Esophagus squamous epithelium (tissue), 5 donors: ENCODE measurements at regions not wholly inside any gene's neighbourhood (a gene's known extent, or its start where the extent isn't known, plus 50 kb on each side); places are given as distances from the start of the nearest gene placed in this dataset.
A peak's percentile ranks its signal among the peaks of the same experiment; 100 is the strongest.

ENCODE experiments used
- DNase-seq: peaks from one replicate; lab custom pipeline; 2025; lab: John Stamatoyannopoulos, UW
- H3K27ac ChIP-seq, 4 donors: fragments of 200-600 bp; sonication (generic); one replicate each; pipeline ENCODE4 v1.5.1; 2016 to 2019; ENCODE audit warnings: mild to moderate bottlenecking in 1 of 4
- H3K27me3 ChIP-seq, 4 donors: fragments of 200-600 bp; sonication (generic); 1 replicate in 3 of 4; 2 replicates in 1 of 4; pipeline versions ENCODE4 v1.5.1 to v1.6.0; 2017 to 2021; ENCODE audit warnings: antibody characterized with exemption in 1 of 4
- H3K36me3 ChIP-seq, 3 donors: fragments of 200-600 bp; sonication (generic); one replicate each; pipeline ENCODE4 v1.5.1; 2016 to 2019
- H3K4me1 ChIP-seq, 3 donors: fragments of 200-600 bp; sonication (generic); one replicate each; pipeline ENCODE4 v1.5.1; 2017 to 2019
- H3K4me3 ChIP-seq, 4 donors: fragments of 200-600 bp; sonication (generic); 1 replicate in 3 of 4; 2 replicates in 1 of 4; pipeline ENCODE4 v1.5.1; 2016 to 2019; ENCODE audit warnings: mild to moderate bottlenecking in 2 of 4, moderate library complexity in 1 of 4
- H3K9me3 ChIP-seq, 3 donors: fragments of 200-600 bp; sonication (generic); one replicate each; pipeline ENCODE4 v1.5.1; 2016 to 2019
- CTCF ChIP-seq, 6 experiments: fragments of 450-650 bp in 4 of 6; fragments of 200-600 bp in 2 of 6; sonication (generic) in 2 of 6; IDR thresholded peaks; one replicate each; pipeline ENCODE4 v1.5.1; 2016 to 2019; ENCODE audit warnings: antibody characterized with exemption in 6 of 6, mild to moderate bottlenecking in 4 of 6, moderate library complexity in 4 of 6
- POLR2A ChIP-seq, 4 donors: fragments of 450-650 bp; IDR thresholded peaks; one replicate each; pipeline ENCODE4 v1.6.1; 2017; ENCODE audit warnings: antibody characterized with exemption in 4 of 4, mild to moderate bottlenecking in 4 of 4, moderate library complexity in 3 of 4
- WGBS, 2 donors: methylation state at CpG; one replicate each; pipeline ENCODE4 v1.1.5; 2018; 5-methylcytosine and 5-hydroxymethylcytosine counted together
- intact Hi-C: fragments of 100-400 bp; cut with DNase I; formaldehyde crosslinking; loops from one replicate; pipeline ENCODE4 v1.15.0; 2022
- donor health status: DM: yes; HTN: yes; CAD: no.

GRCh38 chr16:85319984-85320440 is 207.7 kb upstream of the CIBAR2 start:
- Histone ChIP-seq H3K9me3 (no peaks in the 10 kb centered on the region), H3K4me1 (peaks cover 15 to 29% (median 17%) of the 10 kb centered on the region in 3 donors), H3K27me3 (peaks cover 0 to 16% (median 0%) of the 10 kb centered on the region in 4 donors), H3K27ac (no peak overlapping the region), H3K4me3 (no peak overlapping the region), H3K36me3 (no peaks in the 10 kb centered on the region)
- DNase-seq = no peak
- no peak for TF ChIP-seq POLR2A (IDR thresholded peaks at IDR 0.05)
- no peak for TF ChIP-seq CTCF (IDR thresholded peaks at IDR 0.05)
- intact Hi-C loops = no loop called here
- WGBS, 2 donors = 76 to 89% methylated on average over 12 to 14 of the region's 19 CpGs

GRCh38 chr16:85320677-85321385 is 208.6 kb upstream of the CIBAR2 start:
- Histone ChIP-seq H3K4me3 (no peak overlapping the region), H3K27ac (peak overlapping the region in 3 of 4 donors; percentile 11 to 75 (median 46)), H3K27me3 (peaks cover 0 to 16% (median 0%) of the 10 kb centered on the region in 4 donors), H3K4me1 (peaks cover 15 to 29% (median 17%) of the 10 kb centered on the region in 3 donors), H3K9me3 (no peaks in the 10 kb centered on the region), H3K36me3 (no peaks in the 10 kb centered on the region)
- intact Hi-C loops = no loop called here
- no peak for DNase-seq
- 86 to 87% methylated on average over 11 of the region's 11 CpGs for WGBS, 2 donors
- TF ChIP-seq CTCF (IDR thresholded peaks at IDR 0.05) (no peak), POLR2A (IDR thresholded peaks at IDR 0.05) (no peak)

GRCh38 chr16:85321509-85322271 is 209.4 kb upstream of the CIBAR2 start:
- no peak for DNase-seq
- Histone ChIP-seq H3K27ac (peak overlapping the region; percentile 9 to 85 (median 60)), H3K27me3 (peaks cover 0 to 21% (median 0%) of the 10 kb centered on the region in 4 donors), H3K4me3 (peak overlapping the region in 1 of 4 donors; percentile 28), H3K36me3 (no peaks in the 10 kb centered on the region), H3K9me3 (no peaks in the 10 kb centered on the region), H3K4me1 (peaks cover 15 to 29% (median 17%) of the 10 kb centered on the region in 3 donors)
- TF ChIP-seq POLR2A (IDR thresholded peaks at IDR 0.05) (no peak), CTCF (IDR thresholded peaks at IDR 0.05) (no peak)
- intact Hi-C loops = no loop called here
- 15 to 17% methylated on average over 8 to 10 of the region's 16 CpGs for WGBS, 2 donors

- intact Hi-C loops = no loop called here
- 88% methylated on average over 11 to 12 of the region's 14 CpGs for WGBS, 2 donors
- TF ChIP-seq CTCF (IDR thresholded peaks at IDR 0.05) = no peak
- TF ChIP-seq POLR2A (IDR thresholded peaks at IDR 0.05) = no peak
- H3K4me3 ChIP-seq = no peak overlapping the region
- no peak overlapping the region for H3K27ac ChIP-seq
- H3K36me3 ChIP-seq = no peaks in the 10 kb centered on the region
- H3K27me3 ChIP-seq = peaks cover 0 to 35% (median 0%) of the 10 kb centered on the region in 4 donors
- H3K4me1 ChIP-seq = peaks cover 15 to 37% (median 20%) of the 10 kb centered on the region in 3 donors
- H3K9me3 ChIP-seq = no peaks in the 10 kb centered on the region
- DNase-seq = no peak
These were observed 211.1 kb upstream of the CIBAR2 start for GRCh38 chr16:85323230-85323960.
